HG03066 (cell line): ENCODE measurements at regions not wholly inside any gene's neighbourhood (a gene's known extent, or its start where the extent isn't known, plus 50 kb on each side); places are given as distances from the start of the nearest gene placed in this dataset.
"Not testable (repeated sequence)": the region's sequence is repeated elsewhere in the genome, so short reads cannot be mapped to it uniquely, and the experiment has no call there.

ENCODE experiments used
- ATAC-seq: cut with Tn5 transposase; IDR thresholded peaks from one replicate; pipeline ENCODE4 v1.9.1; 2021; ENCODE audit warnings: low read depth; ENCODE audit not compliant: unreplicated experiment

- ATAC-seq = not testable (repeated sequence)
Measured at GRCh38 chr15:85263842-85264440, 116.5 kb upstream of the AKAP13 start.

- not testable (repeated sequence) for ATAC-seq
Measured at GRCh38 chr15:85264614-85265190, 115.7 kb upstream of the AKAP13 start.

- ATAC-seq = not testable (repeated sequence)
Measured at GRCh38 chr15:85267158-85267857, 113.1 kb upstream of the AKAP13 start.

GRCh38 chr15:85274315-85275050 is 105.9 kb upstream of the AKAP13 start:
- no peak for ATAC-seq

- ATAC-seq = no peak
Measured at GRCh38 chr15:85276508-85276907, 103.9 kb upstream of the AKAP13 start.

- no peak for ATAC-seq
Measured at GRCh38 chr15:85276921-85277320, 103.5 kb upstream of the AKAP13 start.

GRCh38 chr15:85277847-85278370 is 102.5 kb upstream of the AKAP13 start:
- ATAC-seq = no peak

- no peak for ATAC-seq
Measured at GRCh38 chr15:85280203-85280602, 100.2 kb upstream of the AKAP13 start.

GRCh38 chr15:85281293-85281882 is 99.0 kb upstream of the AKAP13 start:
- ATAC-seq = no peak

GRCh38 chr15:85282504-85283115 is 97.8 kb upstream of the AKAP13 start:
- ATAC-seq = no peak

GRCh38 chr15:85283815-85284214 is 96.6 kb upstream of the AKAP13 start:
- ATAC-seq = peak; percentile 68

GRCh38 chr15:85284497-85284896 is 95.9 kb upstream of the AKAP13 start:
- peak; percentile 71 for ATAC-seq

- no peak for ATAC-seq
Measured at GRCh38 chr15:85289677-85290365, 90.6 kb upstream of the AKAP13 start.

GRCh38 chr15:85292583-85292982 is 87.8 kb upstream of the AKAP13 start:
- ATAC-seq = not testable (repeated sequence)

GRCh38 chr15:85296615-85297402 is 83.6 kb upstream of the AKAP13 start:
- peak; percentile 89 for ATAC-seq

- ATAC-seq = no peak
Measured at GRCh38 chr15:85297537-85297936, 82.9 kb upstream of the AKAP13 start.

- ATAC-seq = no peak
Measured at GRCh38 chr15:85298366-85298765, 82.0 kb upstream of the AKAP13 start.

- no peak for ATAC-seq
Measured at GRCh38 chr15:85298941-85299340, 81.5 kb upstream of the AKAP13 start.

- no peak for ATAC-seq
Measured at GRCh38 chr15:85302271-85302670, 78.1 kb upstream of the AKAP13 start.
